ENCODE measurements at regions not wholly inside any gene's neighbourhood (a gene's known extent, or its start where the extent isn't known, plus 50 kb on each side); places are given as distances from the start of the nearest gene placed in this dataset.

GRCh38 chr15:69848551-69849231 is 249.0 kb downstream of the TLE3 start:
- H3K27me3 ChIP-seq (ENCODE audit: insufficient read depth, low read depth, severe bottlenecking) = no peaks in the 10 kb centered on the region
- no peak overlapping the region for H3K27ac ChIP-seq
- H3K4me3 ChIP-seq (ENCODE audit: low read depth, low read length) = no peak overlapping the region
- TF ChIP-seq CTCF (IDR thresholded peaks at IDR 0.05; ENCODE audit: low read depth, low read length) = no peak
- no peaks in the 10 kb centered on the region for H3K9me3 ChIP-seq (ENCODE audit: severe bottlenecking)
- no peaks in the 10 kb centered on the region for H3K36me3 ChIP-seq
- no peak for DNase-seq

GRCh38 chr15:69849232-69849610 is 248.5 kb downstream of the TLE3 start:
- Histone ChIP-seq H3K27me3 (ENCODE audit: insufficient read depth, low read depth, severe bottlenecking) (no peaks in the 10 kb centered on the region), H3K9me3 (ENCODE audit: severe bottlenecking) (no peaks in the 10 kb centered on the region), H3K27ac (no peak overlapping the region), H3K4me3 (ENCODE audit: low read depth, low read length) (no peak overlapping the region), H3K36me3 (no peaks in the 10 kb centered on the region)
- no peak for TF ChIP-seq CTCF (IDR thresholded peaks at IDR 0.05; ENCODE audit: low read depth, low read length)
- no peak for DNase-seq

GRCh38 chr15:69852482-69852881 is 245.2 kb downstream of the TLE3 start:
- Histone ChIP-seq H3K4me3 (ENCODE audit: low read depth, low read length) (no peak overlapping the region), H3K27ac (no peak overlapping the region), H3K27me3 (ENCODE audit: insufficient read depth, low read depth, severe bottlenecking) (no peaks in the 10 kb centered on the region), H3K36me3 (no peaks in the 10 kb centered on the region), H3K9me3 (ENCODE audit: severe bottlenecking) (no peaks in the 10 kb centered on the region)
- no peak for DNase-seq
- no peak for TF ChIP-seq CTCF (IDR thresholded peaks at IDR 0.05; ENCODE audit: low read depth, low read length)

- TF ChIP-seq CTCF (IDR thresholded peaks at IDR 0.05; ENCODE audit: low read depth, low read length) = no peak
- Histone ChIP-seq H3K27me3 (ENCODE audit: insufficient read depth, low read depth, severe bottlenecking) (no peaks in the 10 kb centered on the region), H3K27ac (no peak overlapping the region), H3K4me3 (ENCODE audit: low read depth, low read length) (no peak overlapping the region), H3K9me3 (ENCODE audit: severe bottlenecking) (no peaks in the 10 kb centered on the region), H3K36me3 (no peaks in the 10 kb centered on the region)
- DNase-seq = no peak
These were observed 244.8 kb downstream of the TLE3 start for GRCh38 chr15:69852916-69853315.

- peak; percentile 22 for DNase-seq
- Histone ChIP-seq H3K27ac (no peak overlapping the region), H3K9me3 (ENCODE audit: severe bottlenecking) (no peaks in the 10 kb centered on the region), H3K27me3 (ENCODE audit: insufficient read depth, low read depth, severe bottlenecking) (no peaks in the 10 kb centered on the region), H3K4me3 (ENCODE audit: low read depth, low read length) (no peak overlapping the region), H3K36me3 (no peaks in the 10 kb centered on the region)
- TF ChIP-seq CTCF (IDR thresholded peaks at IDR 0.05; ENCODE audit: low read depth, low read length) = no peak
These were observed 244.2 kb downstream of the TLE3 start for GRCh38 chr15:69853544-69853951.

GRCh38 chr15:69854001-69854400 is 243.7 kb downstream of the TLE3 start:
- no peaks in the 10 kb centered on the region for H3K36me3 ChIP-seq
- H3K4me3 ChIP-seq (ENCODE audit: low read depth, low read length) = no peak overlapping the region
- H3K27me3 ChIP-seq (ENCODE audit: insufficient read depth, low read depth, severe bottlenecking) = no peaks in the 10 kb centered on the region
- no peaks in the 10 kb centered on the region for H3K9me3 ChIP-seq (ENCODE audit: severe bottlenecking)
- TF ChIP-seq CTCF (IDR thresholded peaks at IDR 0.05; ENCODE audit: low read depth, low read length) = no peak
- DNase-seq = no peak
- H3K27ac ChIP-seq = no peak overlapping the region

Data from WERI-Rb-1 (cell line).